Stimulated activated CD4-positive, alpha-beta T cell treated with anti-CD3 and anti-CD28 coated beads, Interleukin-15, amount 100 ng/mL, for 48 hours (primary cell): ENCODE measurements at regions not wholly inside any gene's neighbourhood (a gene's known extent, or its start where the extent isn't known, plus 50 kb on each side); places are given as distances from the start of the nearest gene placed in this dataset.

Experiments used
- DNase-seq, 2 donors: peaks; one replicate each; pipeline ENCODE4 v3.0.0-alpha.2; 2020; ENCODE audit warnings: low read depth in 2 of 2

- no peak for DNase-seq
These were observed 357.7 kb downstream of the BUD13 start for GRCh38 chr11:116415095-116415494.

GRCh38 chr11:116414357-116414880 is 358.4 kb downstream of the BUD13 start:
- no peak for DNase-seq

- DNase-seq, result no peak
These were observed 359.2 kb downstream of the BUD13 start for GRCh38 chr11:116413301-116414242.

DNA sequence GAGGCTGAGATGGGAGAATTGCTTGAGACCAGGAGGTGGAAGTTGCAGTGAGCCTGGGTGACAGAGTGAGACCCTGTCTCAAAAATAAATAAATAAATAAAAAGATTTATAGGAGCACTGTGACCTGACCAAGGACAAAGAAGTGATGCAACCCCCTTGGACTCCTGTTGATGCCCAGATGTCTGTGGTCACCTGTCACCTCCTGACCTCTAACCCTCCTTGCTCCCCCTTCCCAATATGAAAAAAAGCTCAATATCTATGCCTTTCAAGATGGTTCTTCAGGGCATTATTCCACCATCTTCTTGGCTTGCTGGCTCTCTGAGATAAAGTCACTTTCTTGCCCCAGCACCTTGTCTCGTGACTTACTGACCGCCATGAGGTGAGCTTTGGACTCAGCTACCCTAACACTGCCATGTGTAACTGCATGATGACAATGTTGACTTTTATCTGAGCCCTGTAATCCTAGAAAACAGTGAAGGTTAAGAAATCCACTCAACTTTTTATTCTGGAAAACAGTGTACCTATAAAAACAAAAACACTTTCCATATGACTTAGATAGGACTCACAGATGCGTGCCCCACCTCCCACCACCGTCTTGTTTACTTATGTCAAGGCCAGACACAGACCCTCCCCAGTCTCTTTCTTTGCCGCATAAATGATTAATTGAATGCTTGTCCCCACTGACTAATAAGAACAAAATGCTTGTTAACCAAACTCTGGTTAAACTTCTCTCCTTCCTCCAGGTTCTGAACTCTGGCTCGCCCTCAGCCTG is 360.5 kb downstream of the BUD13 start:
- DNase-seq, result no peak

GRCh38 chr11:116409238-116409637 is 363.5 kb downstream of the BUD13 start:
- DNase-seq, result no peak

DNA sequence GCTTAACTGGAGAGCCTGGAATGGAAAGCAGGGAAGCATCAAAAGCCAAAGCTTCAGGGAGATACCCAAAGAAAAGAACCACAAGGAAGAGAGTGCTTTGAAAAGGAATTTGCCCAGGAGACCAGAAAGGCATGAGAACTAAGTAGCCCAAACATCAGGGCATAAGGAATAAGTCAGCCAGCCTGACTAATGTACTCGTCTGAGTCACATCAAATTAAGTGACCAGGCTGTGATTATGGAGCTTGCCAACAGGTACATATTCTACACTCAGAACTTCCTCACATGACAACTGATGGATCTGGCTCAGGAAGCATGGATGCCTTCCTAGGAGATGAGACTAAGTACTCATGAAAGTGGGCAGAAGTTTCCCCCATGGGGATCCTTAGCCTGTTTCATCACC is 366.7 kb downstream of the BUD13 start:
- DNase-seq, result no peak

- DNase-seq, result no peak
These were observed 368.4 kb downstream of the BUD13 start for GRCh38 chr11:116404462-116404798.

- DNase-seq, result no peak
These were observed 368.9 kb downstream of the BUD13 start for GRCh38 chr11:116403794-116404461.

DNA sequence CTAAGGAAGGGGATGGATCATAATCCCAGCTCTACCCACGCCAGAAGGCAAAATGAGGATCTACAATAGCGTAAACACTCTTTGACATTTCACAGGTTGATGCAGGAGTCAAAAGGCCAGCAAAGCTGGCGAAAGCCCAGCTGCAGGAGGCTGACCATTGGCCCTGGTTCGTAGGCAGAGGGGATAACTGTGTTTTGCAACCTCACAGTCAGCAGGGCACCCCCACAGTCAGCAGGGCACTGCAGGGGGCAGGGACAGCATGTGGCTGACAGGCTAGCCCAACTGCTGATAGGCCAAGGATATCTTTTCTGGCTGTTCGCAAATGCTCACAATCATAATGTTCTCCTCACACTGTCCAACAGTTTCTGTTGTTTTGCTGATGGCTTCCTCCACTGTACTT is 372.7 kb downstream of the BUD13 start:
- no peak for DNase-seq

DNA sequence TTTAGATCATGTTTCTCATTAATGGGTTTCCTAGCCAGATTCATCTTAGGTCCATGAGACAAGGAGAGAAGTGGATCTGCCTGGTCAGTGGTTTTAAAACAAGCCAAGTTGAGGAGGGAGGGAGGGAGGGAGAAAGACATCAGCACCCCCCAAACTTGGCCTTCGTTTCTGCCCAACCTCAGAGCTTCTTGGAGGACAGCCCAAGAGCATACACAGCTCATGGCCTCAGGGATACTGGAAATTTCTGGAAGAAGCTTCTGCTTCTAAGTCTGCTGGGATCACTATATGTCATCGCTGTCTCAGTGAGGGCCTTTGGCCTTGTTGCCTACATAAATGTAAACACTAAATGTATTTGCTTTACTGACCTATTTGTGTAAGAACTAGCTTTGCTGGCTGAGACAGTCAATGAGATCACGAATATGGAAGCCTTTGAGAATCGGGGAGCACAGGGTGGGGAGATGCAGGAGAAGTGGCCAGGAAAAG is 375.1 kb downstream of the BUD13 start:
- no peak for DNase-seq

DNA sequence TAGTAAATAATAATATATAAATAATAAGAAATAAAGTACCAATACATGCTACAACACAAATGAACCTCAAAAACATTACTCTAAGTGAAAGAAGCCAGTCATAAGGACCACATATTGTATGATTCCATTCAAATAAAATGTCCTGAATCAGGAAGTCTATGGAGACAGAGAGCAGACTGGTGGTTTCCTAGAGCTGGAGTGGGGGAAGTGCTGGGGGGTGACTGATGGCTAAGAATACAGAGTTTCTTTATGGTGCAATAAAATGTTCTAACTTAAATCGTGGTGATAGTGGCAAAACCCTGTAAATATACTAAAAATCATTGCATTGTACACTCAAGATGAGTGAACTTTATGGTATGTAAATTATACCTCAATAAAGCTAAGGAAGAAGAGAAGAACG is 376.5 kb downstream of the BUD13 start:
- no peak for DNase-seq

DNA sequence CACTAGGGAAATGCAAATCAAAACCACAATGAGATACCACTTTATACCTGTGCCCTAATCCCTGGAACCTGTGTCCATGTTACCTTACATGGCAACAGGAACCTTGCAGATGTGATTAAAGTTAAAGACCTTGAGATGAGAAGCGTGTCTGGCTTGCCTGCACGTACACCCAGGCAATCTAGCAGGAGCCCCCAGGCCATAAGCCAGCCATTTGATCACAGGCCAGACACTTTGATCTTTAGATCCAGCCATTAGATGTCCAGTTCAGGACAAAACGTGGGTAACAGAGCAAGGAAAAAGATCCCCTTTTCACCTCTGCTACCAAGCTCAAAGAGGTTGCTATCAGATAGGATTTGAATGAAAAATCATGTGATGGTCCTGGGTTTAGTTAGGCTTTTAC is 378.8 kb downstream of the BUD13 start:
- no peak for DNase-seq

GRCh38 chr11:116390963-116391362 is 381.8 kb downstream of the BUD13 start:
- no peak for DNase-seq

- no peak for DNase-seq
These were observed 384.6 kb downstream of the BUD13 start for GRCh38 chr11:116388146-116388545.

GRCh38 chr11:116387641-116388040 is 385.1 kb downstream of the BUD13 start:
- DNase-seq, result no peak

DNA sequence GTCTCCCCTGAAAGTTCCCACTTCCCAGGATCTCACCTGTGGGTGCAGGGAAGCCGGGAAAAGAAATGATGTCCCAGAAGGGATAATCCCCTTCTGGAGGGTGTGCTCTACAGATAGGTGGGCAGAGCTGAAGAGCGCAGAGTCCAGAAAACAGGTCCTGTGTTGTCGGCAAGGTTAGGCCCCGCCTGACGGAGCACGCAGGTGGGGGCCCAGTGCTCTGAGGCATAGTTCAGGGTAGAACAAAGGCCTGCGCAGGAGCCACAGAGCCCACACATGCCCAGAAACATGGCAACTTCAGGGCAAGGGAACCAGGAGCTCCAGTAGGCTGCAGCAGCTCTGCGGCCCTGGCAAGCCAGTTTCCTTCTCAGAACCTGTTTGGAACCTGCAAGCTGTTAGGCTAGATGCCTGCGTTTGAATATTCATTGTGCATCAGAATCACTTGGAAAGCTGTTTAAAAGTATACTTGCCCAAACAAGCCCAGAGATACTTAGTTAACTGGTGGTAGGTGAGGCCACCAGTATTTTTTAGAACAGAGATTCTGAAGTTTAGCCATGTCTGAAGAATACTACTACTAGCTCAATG is 386.6 kb downstream of the BUD13 start:
- DNase-seq, result no peak

- DNase-seq, result no peak
These were observed 387.9 kb downstream of the BUD13 start for GRCh38 chr11:116384876-116385275.

GRCh38 chr11:116384407-116384806 is 388.4 kb downstream of the BUD13 start:
- no peak for DNase-seq

- no peak for DNase-seq
These were observed 393.5 kb downstream of the BUD13 start for GRCh38 chr11:116379185-116379828.

- no peak for DNase-seq
These were observed 396.2 kb downstream of the BUD13 start for GRCh38 chr11:116376547-116376946.

DNA sequence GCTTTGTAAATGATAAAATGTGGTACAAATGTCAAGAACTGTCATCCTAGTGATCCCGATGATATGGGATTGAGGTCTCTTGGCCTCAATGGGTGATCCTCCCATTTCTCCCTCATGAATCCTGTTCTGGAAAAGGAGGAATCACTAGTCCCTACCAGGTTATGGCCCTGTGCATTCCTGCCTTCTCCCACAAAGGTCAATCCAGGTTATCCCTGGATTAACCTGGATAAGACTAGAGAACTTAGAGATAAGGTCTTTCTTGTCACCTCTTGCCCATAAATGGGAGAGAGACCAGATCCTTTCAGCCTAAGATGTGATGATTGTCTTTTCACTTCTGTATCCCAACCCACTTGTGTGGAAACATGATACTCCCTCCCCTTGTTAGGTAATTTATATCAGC is 396.7 kb downstream of the BUD13 start:
- no peak for DNase-seq
